Heart left ventricle (tissue), 16 donors: ENCODE measurements at regions not wholly inside any gene's neighbourhood (a gene's known extent, or its start where the extent isn't known, plus 50 kb on each side); places are given as distances from the start of the nearest gene placed in this dataset.

ENCODE experiments used
- ATAC-seq, 4 donors: fragments of 200-7000 bp; cut with Tn5 transposase; one replicate each; pipeline ENCODE4 v1.9.1; 2020 to 2022; ENCODE audit warnings: moderate library complexity in 4 of 4, mild to moderate bottlenecking in 3 of 4, moderate number of reproducible peaks in 1 of 4
- DNase-seq, 5 donors: peaks; one replicate each; pipeline ENCODE4 v3.0.0-alpha.2; 2020
- H3K27ac ChIP-seq, 12 donors: fragments of 200-600 bp; sonication (generic) in 4 of 12; one replicate each; pipeline versions ENCODE4 v1.5.0 to v1.8.0; 2016 to 2022; ENCODE audit warnings: mild to moderate bottlenecking in 2 of 12
- H3K27me3 ChIP-seq, 9 donors: fragments of 200-600 bp; sonication (generic) in 2 of 9; one replicate each; pipeline versions ENCODE4 v1.5.1 to v1.8.0; 2016 to 2022; ENCODE audit warnings: mild to moderate bottlenecking in 3 of 9
- H3K36me3 ChIP-seq, 9 donors: fragments of 200-600 bp; sonication (generic) in 2 of 9; one replicate each; pipeline versions ENCODE4 v1.5.0 to v1.8.0; 2018 to 2022; ENCODE audit warnings: mild to moderate bottlenecking in 2 of 9
- H3K4me1 ChIP-seq, 12 donors: fragments of 200-600 bp; sonication (generic) in 4 of 12; one replicate each; pipeline versions ENCODE4 v1.5.0 to v1.8.0; 2016 to 2022; ENCODE audit warnings: mild to moderate bottlenecking in 3 of 12
- H3K4me3 ChIP-seq, 12 donors: fragments of 200-600 bp; sonication (generic) in 4 of 12; one replicate each; pipeline versions ENCODE4 v1.5.0 to v1.8.0; 2017 to 2022; ENCODE audit warnings: mild to moderate bottlenecking in 9 of 12, moderate library complexity in 4 of 12
- H3K9me3 ChIP-seq, 12 donors: fragments of 200-600 bp; sonication (generic) in 4 of 12; one replicate each; pipeline versions ENCODE4 v1.5.0 to v1.8.0; 2016 to 2022; ENCODE audit warnings: mild to moderate bottlenecking in 1 of 12
- POLR2A ChIP-seq, 2 donors: fragments of 450-650 bp; IDR thresholded peaks; one replicate each; pipeline ENCODE4 v1.6.1; 2017; ENCODE audit warnings: antibody characterized with exemption in 2 of 2, mild to moderate bottlenecking in 2 of 2, moderate library complexity in 2 of 2
- WGBS, 4 donors: extraction: QIAGEN DNeasy Blood & Tissue Kit in 2 of 4; methylation state at CpG; one replicate each; pipeline versions ENCODE4 v1.1.5 to v1.1.7; 2013 to 2018; 5-methylcytosine and 5-hydroxymethylcytosine counted together
- intact Hi-C, 10 donors: fragments of 100-400 bp; cut with DNase I; formaldehyde crosslinking; loops; one replicate each; pipeline versions ENCODE4 v1.11.1 to v1.14.2; 2022
- TF ChIP-seq, protein P1 (sequence below), 12 donors: fragments of 200-600 bp; sonication (generic) in 4 of 12; IDR thresholded peaks; one replicate each; pipeline versions ENCODE4 v1.5.0 to v1.8.0; 2018 to 2022; ENCODE audit warnings: antibody characterized with exemption in 12 of 12, mild to moderate bottlenecking in 5 of 12
- donor health status: ischemic (EF 13 %, LVEDD 7.1; RV severe dilation, severe dysfunction).
- donor health status: healthy with polysubstance abuse.
- donor health status: DM: no; HTN: yes; CAD: no.
- donor health status: DM: no; HTN: no; CAD: no.
- donor health status: ischemic (EF 25% LVEDD 6.9; RV normal size, moderate dysfunction).
- donor health status: ischemic (EF 25% LVEDD 5.7; RV mildly dilated, moderate dysfunction).
- donor health status: healthy.
- donor health status: DM: yes; HTN: yes; CAD: no.
- donor health status: ischemic (EF 35%, LVEDD 5.7; RV mildly dilated, moderate dysfunction).
- donor health status: nonischemic (EF 11% LVEDD 7.7; RV severe dilation, severe dysfunction).
- donor health status: DM: yes; HTN: yes; CAD: no.
- donor health status: PGD.
- donor health status: ischemic (EF 29% LVEDD 5.4; RV normal size, mild dysfunction).
- donor health status: nonischemic (EF 23%, LVEDD 6.1; RV moderate dilation, normal function).

GRCh38 chr2:41294331-41294730 lies 753.5 kb upstream of the PKDCC start:
- WGBS, 4 donors, result 47 to 59% (median 55%) methylated on average over 3 of the region's 3 CpGs
- H3K4me1 ChIP-seq, result no peaks in the 10 kb centered on the region
- no peaks in the 10 kb centered on the region for H3K36me3 ChIP-seq
- intact Hi-C loops, result no loop called here
- no peak overlapping the region for H3K27ac ChIP-seq
- H3K4me3 ChIP-seq, result no peak overlapping the region
- no peak for TF ChIP-seq POLR2A (IDR thresholded peaks at IDR 0.05)
- TF ChIP-seq, protein P1, sequence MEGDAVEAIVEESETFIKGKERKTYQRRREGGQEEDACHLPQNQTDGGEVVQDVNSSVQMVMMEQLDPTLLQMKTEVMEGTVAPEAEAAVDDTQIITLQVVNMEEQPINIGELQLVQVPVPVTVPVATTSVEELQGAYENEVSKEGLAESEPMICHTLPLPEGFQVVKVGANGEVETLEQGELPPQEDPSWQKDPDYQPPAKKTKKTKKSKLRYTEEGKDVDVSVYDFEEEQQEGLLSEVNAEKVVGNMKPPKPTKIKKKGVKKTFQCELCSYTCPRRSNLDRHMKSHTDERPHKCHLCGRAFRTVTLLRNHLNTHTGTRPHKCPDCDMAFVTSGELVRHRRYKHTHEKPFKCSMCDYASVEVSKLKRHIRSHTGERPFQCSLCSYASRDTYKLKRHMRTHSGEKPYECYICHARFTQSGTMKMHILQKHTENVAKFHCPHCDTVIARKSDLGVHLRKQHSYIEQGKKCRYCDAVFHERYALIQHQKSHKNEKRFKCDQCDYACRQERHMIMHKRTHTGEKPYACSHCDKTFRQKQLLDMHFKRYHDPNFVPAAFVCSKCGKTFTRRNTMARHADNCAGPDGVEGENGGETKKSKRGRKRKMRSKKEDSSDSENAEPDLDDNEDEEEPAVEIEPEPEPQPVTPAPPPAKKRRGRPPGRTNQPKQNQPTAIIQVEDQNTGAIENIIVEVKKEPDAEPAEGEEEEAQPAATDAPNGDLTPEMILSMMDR (IDR thresholded peaks at IDR 0.05), result no peak
- H3K27me3 ChIP-seq, result no peaks in the 10 kb centered on the region
- H3K9me3 ChIP-seq, result peaks cover 0 to 10% (median 0%) of the 10 kb centered on the region in 12 donors
- peak in 2 of 4 donors; percentile 50 to 80 for ATAC-seq
- peak in 4 of 5 donors; percentile 10 to 28 (median 20) for DNase-seq

- Histone ChIP-seq H3K9me3 (no peaks in the 10 kb centered on the region), H3K27ac (no peak overlapping the region), H3K4me3 (no peak overlapping the region), H3K27me3 (no peaks in the 10 kb centered on the region), H3K36me3 (no peaks in the 10 kb centered on the region), H3K4me1 (no peaks in the 10 kb centered on the region)
- intact Hi-C loops, result no loop called here
- ATAC-seq (no peak), DNase-seq (no peak)
- WGBS, 4 donors, result 35 to 52% (median 44%) methylated on average over 1 of the region's 1 CpG
- TF ChIP-seq POLR2A (IDR thresholded peaks at IDR 0.05), result no peak
- TF ChIP-seq, protein P1 (IDR thresholded peaks at IDR 0.05), result no peak
Observed at GRCh38 chr2:41313082-41313481, 734.7 kb upstream of the PKDCC start.

GRCh38 chr2:41314511-41315070 lies 733.2 kb upstream of the PKDCC start:
- Histone ChIP-seq H3K4me1 (no peaks in the 10 kb centered on the region), H3K36me3 (no peaks in the 10 kb centered on the region), H3K4me3 (no peak overlapping the region), H3K27ac (no peak overlapping the region), H3K27me3 (no peaks in the 10 kb centered on the region), H3K9me3 (no peaks in the 10 kb centered on the region)
- TF ChIP-seq, protein P1 (IDR thresholded peaks at IDR 0.05), result no peak
- TF ChIP-seq POLR2A (IDR thresholded peaks at IDR 0.05), result no peak
- intact Hi-C loops, result no loop called here
- ATAC-seq (no peak), DNase-seq (no peak)
- WGBS, 4 donors, result 23 to 89% (median 46%) methylated on average over 3 of the region's 3 CpGs

- H3K27ac ChIP-seq, result no peak overlapping the region
- peaks cover 0 to 6% (median 0%) of the 10 kb centered on the region in 12 donors for H3K9me3 ChIP-seq
- DNase-seq (no peak), ATAC-seq (no peak)
- TF ChIP-seq, protein P1 (IDR thresholded peaks at IDR 0.05), result no peak
- TF ChIP-seq POLR2A (IDR thresholded peaks at IDR 0.05), result no peak
- intact Hi-C loops, result no loop called here
- no peaks in the 10 kb centered on the region for H3K36me3 ChIP-seq
- WGBS, 4 donors, result 80 to 83% (median 82%) methylated on average over 6 of the region's 6 CpGs
- no peaks in the 10 kb centered on the region for H3K4me1 ChIP-seq
- no peaks in the 10 kb centered on the region for H3K27me3 ChIP-seq
- no peak overlapping the region for H3K4me3 ChIP-seq
Observed at GRCh38 chr2:41319437-41319836, 728.4 kb upstream of the PKDCC start.
